ENCODE measurements at regions not wholly inside any gene's neighbourhood (a gene's known extent, or its start where the extent isn't known, plus 50 kb on each side); places are given as distances from the start of the nearest gene placed in this dataset.
A peak's percentile ranks its signal among the peaks of the same experiment; 100 is the strongest.

DNA sequence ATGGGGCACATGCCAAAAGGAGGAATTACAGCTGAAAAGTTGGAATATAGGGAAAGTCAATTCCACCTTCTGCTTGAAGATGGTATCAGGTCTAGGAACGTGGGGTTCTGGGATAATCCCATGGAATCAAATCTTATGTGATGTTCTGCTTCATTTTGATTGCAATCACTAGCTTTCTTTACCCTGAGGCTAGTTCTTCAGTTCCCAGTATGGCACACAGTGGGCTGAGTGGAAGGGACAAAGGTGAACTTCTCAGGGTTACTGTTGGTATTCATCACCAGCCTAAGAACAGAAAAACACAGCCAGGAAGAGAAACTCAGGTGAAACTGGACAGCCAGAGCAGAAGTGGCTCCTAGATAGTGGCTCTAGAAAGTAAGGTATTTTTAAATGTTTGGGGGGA is 117.8 kb downstream of the TNFSF18 start:
- H3K4me1 ChIP-seq (ENCODE audit: control insufficient read depth in 1 of 2, insufficient read depth in 2 of 2, low read depth in 1 of 2, low read length in 1 of 2) = peaks cover 12 to 44% of the 10 kb centered on the region in 2 experiments
- POLR2A ChIA-PET = no interaction called here

DNA sequence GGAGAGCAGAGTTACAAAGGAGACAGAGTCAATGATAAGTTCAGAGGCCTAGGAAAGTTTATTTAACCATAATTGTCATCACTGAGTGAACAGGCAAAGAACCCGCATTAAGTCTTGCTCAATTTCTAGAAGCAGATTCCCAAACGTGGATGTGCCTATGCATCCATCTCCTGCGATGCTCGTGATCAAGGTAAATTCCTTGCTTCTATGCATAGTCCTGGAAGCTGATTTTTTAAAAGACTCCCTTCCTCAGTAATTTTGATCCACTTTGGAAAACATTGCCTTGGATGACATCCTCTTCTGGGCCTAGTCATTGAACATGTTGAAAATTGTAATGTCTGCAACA is 116.4 kb downstream of the TNFSF18 start:
- Histone ChIP-seq H3K9me3 (no peaks in the 10 kb centered on the region), H4K20me1 (ENCODE audit: insufficient read depth) (no peaks in the 10 kb centered on the region), H3K27me3 (ENCODE audit: insufficient read depth) (no peaks in the 10 kb centered on the region), H3K4me2 (peak overlapping the region; percentile 26; the same call in 1 of the 2 replicates), H3K36me3 (replicated peaks in 1 of 2; ENCODE audit: control insufficient read depth in 1 of 2, insufficient read depth in 2 of 2, low read length in 1 of 2) (no peaks in the 10 kb centered on the region), H3K4me1 (ENCODE audit: control insufficient read depth in 1 of 2, insufficient read depth in 2 of 2, low read depth in 1 of 2, low read length in 1 of 2) (peaks cover 8 to 34% of the 10 kb centered on the region in 2 experiments), H2AFZ (ENCODE audit: low read depth) (no peak overlapping the region), H3K27ac (ENCODE audit: low read depth in 2 of 2, low read length in 1 of 2) (peak overlapping the region; percentile 93 to 96), H3K79me2 (ENCODE audit: insufficient read depth) (no peaks in the 10 kb centered on the region), H3K9me2 (no peaks in the 10 kb centered on the region), H3K9ac (peak overlapping the region; percentile 53; the same call in 1 of the 2 replicates), H3F3A (replicated peaks; ENCODE audit: insufficient read depth) (peaks cover 23% of the 10 kb centered on the region), H3K4me3 (ENCODE audit: low read depth in 2 of 2, low read length in 1 of 2) (no peak overlapping the region)
- 40% methylated on average over 4 of the region's 4 CpGs for WGBS (ENCODE audit: low lambda C conversion rate)
- no peak for TF ChIP-seq YY1 (IDR thresholded peaks at IDR 0.05; ENCODE audit: low read depth)
- no peak for TF ChIP-seq GATA2 (CRISPR knock-in tag; IDR thresholded peaks at IDR 0.05)
- no peak for TF ChIP-seq GABPA (IDR thresholded peaks at IDR 0.05; ENCODE audit: low read depth)
- TF ChIP-seq MEF2A (IDR thresholded peaks at IDR 0.05; ENCODE audit: borderline replicate concordance, low read depth) = no peak
- TF ChIP-seq, protein P1, sequence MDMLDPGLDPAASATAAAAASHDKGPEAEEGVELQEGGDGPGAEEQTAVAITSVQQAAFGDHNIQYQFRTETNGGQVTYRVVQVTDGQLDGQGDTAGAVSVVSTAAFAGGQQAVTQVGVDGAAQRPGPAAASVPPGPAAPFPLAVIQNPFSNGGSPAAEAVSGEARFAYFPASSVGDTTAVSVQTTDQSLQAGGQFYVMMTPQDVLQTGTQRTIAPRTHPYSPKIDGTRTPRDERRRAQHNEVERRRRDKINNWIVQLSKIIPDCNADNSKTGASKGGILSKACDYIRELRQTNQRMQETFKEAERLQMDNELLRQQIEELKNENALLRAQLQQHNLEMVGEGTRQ (IDR thresholded peaks at IDR 0.05; ENCODE audit: borderline replicate concordance, low read depth, low read length) = no peak
- TF ChIP-seq SMC3 (IDR thresholded peaks at IDR 0.05; ENCODE audit: low read depth, low read length) = no peak
- no peak for TF ChIP-seq TAF1 (IDR thresholded peaks at IDR 0.05; ENCODE audit: borderline replicate concordance, low read depth, low read length)
- no peak for TF ChIP-seq RCOR1 (IDR thresholded peaks at IDR 0.05; ENCODE audit: low read length)
- no peak for TF ChIP-seq REST (IDR thresholded peaks at IDR 0.05; ENCODE audit: low read depth, low read length)
- DNase-seq = no peak
- ChIA-PET POLR2A (no interaction called here), CTCF (interaction anchor here (1.3 kb wide), 1 partner anchor 13 kb away, joined by 3 read pairs; no protein-coding TSS in a partner anchor)

More for the DNA sequence above, 117.8 kb downstream of the TNFSF18 start:
- no peak for TF ChIP-seq RFX5 (IDR thresholded peaks at IDR 0.05; ENCODE audit: low read length)
- TF ChIP-seq, protein P2, sequence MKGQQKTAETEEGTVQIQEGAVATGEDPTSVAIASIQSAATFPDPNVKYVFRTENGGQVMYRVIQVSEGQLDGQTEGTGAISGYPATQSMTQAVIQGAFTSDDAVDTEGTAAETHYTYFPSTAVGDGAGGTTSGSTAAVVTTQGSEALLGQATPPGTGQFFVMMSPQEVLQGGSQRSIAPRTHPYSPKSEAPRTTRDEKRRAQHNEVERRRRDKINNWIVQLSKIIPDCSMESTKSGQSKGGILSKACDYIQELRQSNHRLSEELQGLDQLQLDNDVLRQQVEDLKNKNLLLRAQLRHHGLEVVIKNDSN (IDR thresholded peaks at IDR 0.05; ENCODE audit: borderline replicate concordance, low read depth) = no peak
- TF ChIP-seq TEAD4 (IDR thresholded peaks at IDR 0.05; ENCODE audit: borderline replicate concordance, insufficient read depth) = no peak
- no peak for TF ChIP-seq GABPA (IDR thresholded peaks at IDR 0.05; ENCODE audit: low read depth)
- TF ChIP-seq GATA2 (CRISPR knock-in tag; IDR thresholded peaks at IDR 0.05) = no peak
- no peak for TF ChIP-seq EP300 (IDR thresholded peaks at IDR 0.05; ENCODE audit: borderline replicate concordance in 1 of 2, low read depth in 1 of 2, low read length in 1 of 2)
- no peak for TF ChIP-seq RCOR1 (IDR thresholded peaks at IDR 0.05; ENCODE audit: low read length)
- TF ChIP-seq, protein P3, sequence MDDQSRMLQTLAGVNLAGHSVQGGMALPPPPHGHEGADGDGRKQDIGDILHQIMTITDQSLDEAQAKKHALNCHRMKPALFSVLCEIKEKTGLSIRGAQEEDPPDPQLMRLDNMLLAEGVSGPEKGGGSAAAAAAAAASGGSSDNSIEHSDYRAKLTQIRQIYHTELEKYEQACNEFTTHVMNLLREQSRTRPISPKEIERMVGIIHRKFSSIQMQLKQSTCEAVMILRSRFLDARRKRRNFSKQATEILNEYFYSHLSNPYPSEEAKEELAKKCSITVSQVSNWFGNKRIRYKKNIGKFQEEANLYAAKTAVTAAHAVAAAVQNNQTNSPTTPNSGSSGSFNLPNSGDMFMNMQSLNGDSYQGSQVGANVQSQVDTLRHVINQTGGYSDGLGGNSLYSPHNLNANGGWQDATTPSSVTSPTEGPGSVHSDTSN (IDR thresholded peaks at IDR 0.05) = no peak
- no peak for TF ChIP-seq MXI1 (IDR thresholded peaks at IDR 0.05; ENCODE audit: low read depth, low read length)
- no peak for TF ChIP-seq POLR2AphosphoS5 (IDR thresholded peaks at IDR 0.05; ENCODE audit: low read depth, low read length)
- H3K9me2 ChIP-seq = no peaks in the 10 kb centered on the region
- H3K4me2 ChIP-seq = no peak overlapping the region
- H3K36me3 ChIP-seq (replicated peaks in 1 of 2; ENCODE audit: control insufficient read depth in 1 of 2, insufficient read depth in 2 of 2, low read length in 1 of 2) = no peaks in the 10 kb centered on the region
- H3K9ac ChIP-seq = no peak overlapping the region
- no peak overlapping the region for H2AFZ ChIP-seq (ENCODE audit: low read depth)
- 56% methylated on average over 1 of the region's 1 CpG for WGBS (ENCODE audit: low lambda C conversion rate)
- H3K27me3 ChIP-seq (ENCODE audit: insufficient read depth) = no peaks in the 10 kb centered on the region
- H3K4me3 ChIP-seq (ENCODE audit: low read depth in 2 of 2, low read length in 1 of 2) = no peak overlapping the region
- no peaks in the 10 kb centered on the region for H4K20me1 ChIP-seq (ENCODE audit: insufficient read depth)
- peaks cover 28% of the 10 kb centered on the region for H3F3A ChIP-seq (replicated peaks; ENCODE audit: insufficient read depth)
- H3K79me2 ChIP-seq (ENCODE audit: insufficient read depth) = no peaks in the 10 kb centered on the region
- H3K9me3 ChIP-seq = no peaks in the 10 kb centered on the region
- CTCF ChIA-PET = no interaction called here
- H3K27ac ChIP-seq (ENCODE audit: low read depth in 2 of 2, low read length in 1 of 2) = peak overlapping the region; percentile 93 to 96
- no peak for DNase-seq

Data from SK-N-SH (cell line).